ENCODE measurements at regions not wholly inside any gene's neighbourhood (a gene's known extent, or its start where the extent isn't known, plus 50 kb on each side); places are given as distances from the start of the nearest gene placed in this dataset.

DNA sequence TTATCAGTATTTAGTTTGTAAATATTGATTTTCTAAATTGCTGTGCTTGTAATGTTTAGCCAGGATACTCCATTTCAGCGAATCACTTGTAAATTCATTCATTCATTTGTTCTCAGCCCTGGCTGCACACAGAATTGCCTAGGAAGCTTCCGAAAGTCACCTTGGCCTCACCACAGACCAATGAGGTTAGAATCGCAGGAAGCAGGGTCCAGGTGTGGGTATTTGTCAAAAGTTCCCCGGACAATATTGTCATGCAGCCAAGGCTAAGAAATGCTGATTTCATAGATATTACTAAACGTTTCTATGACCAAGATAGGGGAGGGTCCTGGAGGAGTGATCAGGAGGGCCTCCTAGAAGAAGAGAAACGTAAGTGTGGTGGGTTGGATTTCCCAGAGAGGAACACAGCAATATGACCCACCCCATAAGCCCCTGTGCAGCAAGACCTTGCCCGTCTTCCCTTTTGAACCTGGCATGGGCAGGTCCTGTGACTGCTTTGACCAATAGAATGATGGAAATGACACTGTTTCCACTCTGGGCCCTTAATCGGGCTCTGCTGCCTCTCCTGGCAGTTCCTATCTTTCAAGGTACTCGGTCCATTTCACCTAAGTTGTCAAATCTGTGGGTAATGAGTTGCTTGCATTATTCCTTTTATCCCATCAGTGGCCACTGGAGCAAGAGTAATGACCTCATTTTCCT is 238.7 kb downstream of the FOXL1 start:
- H3K27me3 ChIP-seq (ENCODE audit: control insufficient read depth, insufficient read depth, low read length), result no peaks in the 10 kb centered on the region
- H3K36me3 ChIP-seq (ENCODE audit: control insufficient read depth in 2 of 3, insufficient read depth in 3 of 3, low read length in 3 of 3), result no peaks in the 10 kb centered on the region
- H3K4me1 ChIP-seq (ENCODE audit: control insufficient read depth in 2 of 3, insufficient read depth in 2 of 3, low read depth in 1 of 3, low read length in 3 of 3), result no peaks in the 10 kb centered on the region
- no peak for DNase-seq
- intact Hi-C loops (cut with DNase I), result no loop called here
- no peak overlapping the region for H3K27ac ChIP-seq (ENCODE audit: low read depth in 2 of 2, low read length in 2 of 2)
- no peaks in the 10 kb centered on the region for H3K9me3 ChIP-seq (ENCODE audit: control insufficient read depth in 2 of 3, insufficient read depth in 1 of 3, low read length in 3 of 3)
- H3K4me3 ChIP-seq (ENCODE audit: low read length in 3 of 3), result no peak overlapping the region
- FAIRE-seq, result no peak
- no peak overlapping the region for H3K9ac ChIP-seq (ENCODE audit: low read length in 3 of 3)
- TF ChIP-seq, protein P1, sequence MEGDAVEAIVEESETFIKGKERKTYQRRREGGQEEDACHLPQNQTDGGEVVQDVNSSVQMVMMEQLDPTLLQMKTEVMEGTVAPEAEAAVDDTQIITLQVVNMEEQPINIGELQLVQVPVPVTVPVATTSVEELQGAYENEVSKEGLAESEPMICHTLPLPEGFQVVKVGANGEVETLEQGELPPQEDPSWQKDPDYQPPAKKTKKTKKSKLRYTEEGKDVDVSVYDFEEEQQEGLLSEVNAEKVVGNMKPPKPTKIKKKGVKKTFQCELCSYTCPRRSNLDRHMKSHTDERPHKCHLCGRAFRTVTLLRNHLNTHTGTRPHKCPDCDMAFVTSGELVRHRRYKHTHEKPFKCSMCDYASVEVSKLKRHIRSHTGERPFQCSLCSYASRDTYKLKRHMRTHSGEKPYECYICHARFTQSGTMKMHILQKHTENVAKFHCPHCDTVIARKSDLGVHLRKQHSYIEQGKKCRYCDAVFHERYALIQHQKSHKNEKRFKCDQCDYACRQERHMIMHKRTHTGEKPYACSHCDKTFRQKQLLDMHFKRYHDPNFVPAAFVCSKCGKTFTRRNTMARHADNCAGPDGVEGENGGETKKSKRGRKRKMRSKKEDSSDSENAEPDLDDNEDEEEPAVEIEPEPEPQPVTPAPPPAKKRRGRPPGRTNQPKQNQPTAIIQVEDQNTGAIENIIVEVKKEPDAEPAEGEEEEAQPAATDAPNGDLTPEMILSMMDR (IDR thresholded peaks at IDR 0.05; ENCODE audit: borderline replicate concordance, extremely low read depth, insufficient read depth), result no peak

DNA sequence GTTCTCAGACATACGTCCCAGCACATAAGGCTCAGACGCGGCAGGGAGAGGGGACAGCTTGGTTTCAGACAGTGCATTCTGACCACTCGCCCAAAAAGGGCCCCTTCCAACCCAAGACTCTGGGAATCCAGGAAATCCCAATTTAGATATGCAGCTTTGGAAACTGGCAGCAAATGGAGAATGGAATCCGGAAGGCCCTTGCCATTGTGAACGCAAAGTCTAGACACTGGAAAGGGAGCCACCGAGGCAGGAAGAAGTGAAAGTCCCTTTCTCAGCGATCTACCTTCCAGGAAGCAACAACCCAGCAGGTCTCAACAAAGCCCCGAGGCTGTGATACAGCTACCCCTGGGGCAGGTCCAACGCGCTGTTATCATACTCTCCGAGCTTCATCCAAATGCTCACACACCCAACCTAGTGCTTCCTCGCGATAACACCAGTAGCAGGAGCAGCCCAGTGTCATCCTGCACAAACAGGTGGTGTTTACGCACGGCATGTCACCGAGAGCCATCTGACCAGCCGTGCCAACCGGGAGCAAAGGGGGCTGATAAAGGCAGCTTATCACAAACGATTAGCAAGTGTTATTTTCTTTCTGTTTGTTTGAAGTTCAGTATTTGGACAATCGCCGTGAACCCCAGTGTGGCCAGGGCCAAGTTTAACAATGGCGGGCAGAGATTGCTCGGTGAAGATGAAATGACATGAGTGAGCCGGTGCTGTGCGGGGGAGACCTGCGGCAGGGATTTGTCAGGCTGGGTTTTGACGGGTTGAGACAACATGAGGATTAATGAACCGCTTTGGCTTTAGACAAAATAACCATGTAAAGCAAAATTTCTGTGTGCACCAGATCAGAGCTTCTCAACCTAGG is 240.6 kb downstream of the FOXL1 start:
- no peak overlapping the region for H3K9ac ChIP-seq (ENCODE audit: low read length in 3 of 3)
- DNase-seq (peak in 3 of 5 donors; percentile 67 to 74 (median 68)), FAIRE-seq (no peak)
- H3K4me3 ChIP-seq (ENCODE audit: low read length in 3 of 3), result no peak overlapping the region
- no peaks in the 10 kb centered on the region for H3K27me3 ChIP-seq (ENCODE audit: control insufficient read depth, insufficient read depth, low read length)
- TF ChIP-seq, protein P1 (IDR thresholded peaks at IDR 0.05; ENCODE audit: borderline replicate concordance, extremely low read depth, insufficient read depth), result no peak
- H3K9me3 ChIP-seq (ENCODE audit: control insufficient read depth in 2 of 3, insufficient read depth in 1 of 3, low read length in 3 of 3), result no peaks in the 10 kb centered on the region
- intact Hi-C loops (cut with DNase I), result no loop called here
- H3K36me3 ChIP-seq (ENCODE audit: control insufficient read depth in 2 of 3, insufficient read depth in 3 of 3, low read length in 3 of 3), result no peaks in the 10 kb centered on the region
- H3K4me1 ChIP-seq (ENCODE audit: control insufficient read depth in 2 of 3, insufficient read depth in 2 of 3, low read depth in 1 of 3, low read length in 3 of 3), result no peaks in the 10 kb centered on the region
- no peak overlapping the region for H3K27ac ChIP-seq (ENCODE audit: low read depth in 2 of 2, low read length in 2 of 2)

GRCh38 chr16:86819533-86819892 is 241.2 kb downstream of the FOXL1 start:
- Histone ChIP-seq H3K4me3 (ENCODE audit: low read length in 3 of 3) (no peak overlapping the region), H3K4me1 (ENCODE audit: control insufficient read depth in 2 of 3, insufficient read depth in 2 of 3, low read depth in 1 of 3, low read length in 3 of 3) (no peaks in the 10 kb centered on the region), H3K9me3 (ENCODE audit: control insufficient read depth in 2 of 3, insufficient read depth in 1 of 3, low read length in 3 of 3) (no peaks in the 10 kb centered on the region), H3K27ac (ENCODE audit: low read depth in 2 of 2, low read length in 2 of 2) (no peak overlapping the region), H3K27me3 (ENCODE audit: control insufficient read depth, insufficient read depth, low read length) (no peaks in the 10 kb centered on the region), H3K9ac (ENCODE audit: low read length in 3 of 3) (no peak overlapping the region), H3K36me3 (ENCODE audit: control insufficient read depth in 2 of 3, insufficient read depth in 3 of 3, low read length in 3 of 3) (no peaks in the 10 kb centered on the region)
- intact Hi-C loops (cut with DNase I), result no loop called here
- DNase-seq (peak in 1 of 5 donors; percentile 53), FAIRE-seq (no peak)
- TF ChIP-seq, protein P1 (IDR thresholded peaks at IDR 0.05; ENCODE audit: borderline replicate concordance, extremely low read depth, insufficient read depth), result peak; percentile 3

All from kidney (tissue), 13 donors.